Femur (tissue), 1 donor: ENCODE measurements at regions not wholly inside any gene's neighbourhood (a gene's known extent, or its start where the extent isn't known, plus 50 kb on each side); places are given as distances from the start of the nearest gene placed in this dataset.
"Not testable (repeated sequence)": the region's sequence is repeated elsewhere in the genome, so short reads cannot be mapped to it uniquely, and the experiment has no call there.

Experiments
- DNase-seq: peaks from one replicate; pipeline ENCODE4 v3.0.0-alpha.2; 2017

DNA sequence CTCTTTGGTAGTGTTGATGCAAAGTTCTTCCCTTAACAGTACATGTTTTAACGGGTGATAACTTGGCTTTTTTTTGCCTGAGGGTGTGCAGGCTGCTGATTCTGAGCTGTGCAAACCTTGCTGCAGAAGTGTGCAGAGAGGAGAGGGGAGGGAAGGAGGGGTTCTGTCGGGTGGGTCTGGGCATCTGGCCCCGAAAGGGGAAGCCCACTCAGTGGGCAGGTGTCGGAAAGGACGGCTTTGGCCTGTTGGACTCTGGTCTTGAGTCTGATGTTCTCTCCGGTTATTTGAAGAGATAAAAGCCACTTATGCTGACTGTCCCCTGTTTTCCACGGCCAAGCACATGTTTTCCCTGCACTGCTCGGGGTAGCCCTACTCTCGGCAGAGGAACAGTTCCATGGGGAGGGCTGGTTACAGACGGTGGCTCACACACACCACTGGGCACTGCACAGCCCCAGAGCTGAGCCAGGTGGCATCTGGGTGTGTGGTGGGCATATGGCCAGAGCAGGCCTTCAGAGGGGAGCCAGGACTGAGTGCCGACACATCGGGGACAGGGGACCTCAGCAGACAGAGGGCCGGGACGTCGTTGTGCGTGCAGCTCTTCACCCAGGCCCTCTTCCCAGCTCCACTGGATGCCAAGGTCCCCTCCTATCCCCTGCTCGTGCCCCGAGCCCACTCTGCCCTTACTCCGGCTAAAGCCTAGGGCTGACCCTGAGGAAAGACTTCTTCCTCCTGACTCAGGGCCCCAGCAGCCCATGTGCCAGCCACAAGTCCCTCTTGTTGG lies 93.2 kb downstream of the TEX29 start:
- no peak for DNase-seq

DNA sequence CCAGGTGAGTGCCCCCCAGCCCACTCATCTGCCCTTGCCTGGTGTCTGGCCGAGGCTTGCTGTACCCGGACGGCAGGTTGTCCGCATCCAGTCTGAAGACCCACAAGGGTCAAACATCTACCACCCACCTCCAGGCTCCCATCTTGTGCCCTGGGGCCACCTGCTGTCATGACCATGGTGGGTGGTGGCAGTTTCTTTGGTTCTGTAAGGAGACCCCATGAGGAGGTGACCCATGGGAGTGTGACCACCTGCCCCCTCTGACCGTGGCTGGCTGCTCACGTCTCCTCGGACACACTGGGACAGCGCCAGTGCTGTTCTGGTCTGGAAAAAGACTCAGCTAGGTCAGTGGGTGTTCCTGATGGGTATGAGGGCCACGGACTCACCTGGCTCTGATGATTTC lies 93.9 kb downstream of the TEX29 start:
- DNase-seq = no peak

DNA sequence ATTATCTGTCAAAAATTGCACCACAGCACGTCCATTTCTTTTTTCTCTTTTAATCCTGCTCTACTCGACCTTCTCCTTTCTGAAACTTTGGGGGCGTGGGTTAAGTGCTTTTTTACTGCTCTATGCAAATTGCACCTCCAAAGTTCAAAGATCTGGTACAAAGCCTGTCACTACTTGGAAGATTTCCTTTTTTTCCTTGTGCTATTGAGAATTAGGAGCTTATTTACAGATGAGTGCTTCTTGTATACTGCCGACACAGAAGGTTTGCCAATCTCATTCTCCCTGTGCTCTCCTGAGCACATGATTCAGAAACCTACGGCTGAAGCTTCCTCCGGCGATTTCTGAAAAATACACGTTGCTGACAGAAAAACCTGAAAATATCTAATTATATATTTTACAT lies 94.8 kb downstream of the TEX29 start:
- DNase-seq = no peak

DNA sequence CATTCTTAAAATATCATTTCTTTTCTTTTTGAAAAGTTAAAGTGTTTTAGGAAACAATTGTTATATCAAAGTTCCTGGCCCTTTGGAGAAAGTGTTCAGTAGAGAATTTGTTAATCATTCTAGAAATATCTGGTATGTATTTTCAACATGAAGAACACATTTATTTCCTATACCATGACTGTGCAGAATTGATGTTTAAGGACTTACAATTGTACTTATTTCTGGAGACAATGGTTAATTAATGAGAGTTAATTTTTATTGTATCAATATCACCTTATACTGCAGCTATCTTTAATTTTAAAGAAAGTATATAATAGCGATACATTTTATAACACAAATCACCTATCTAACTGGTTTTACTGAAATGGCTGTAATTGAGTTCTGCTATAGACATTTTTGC lies 95.3 kb downstream of the TEX29 start:
- no peak for DNase-seq

DNA sequence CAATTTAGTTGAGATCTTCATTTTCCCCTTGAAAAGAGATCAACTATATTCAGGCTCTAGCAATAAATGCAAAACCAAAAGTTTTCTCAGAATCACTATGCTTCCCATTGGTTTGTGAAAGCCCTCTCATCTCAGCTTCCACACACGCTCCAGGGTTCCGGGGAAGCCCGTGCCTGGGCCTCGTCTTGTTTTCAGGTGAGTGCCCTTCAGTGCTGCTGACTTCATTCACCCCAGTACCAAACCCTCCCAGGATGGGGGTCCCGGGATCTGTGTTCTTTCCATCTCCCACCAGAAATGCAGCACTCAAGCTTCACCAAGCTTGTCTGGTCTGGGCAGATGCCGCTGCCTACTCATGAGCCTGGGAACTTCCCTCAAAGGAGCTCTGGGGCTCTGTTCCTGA lies 97.7 kb downstream of the TEX29 start:
- DNase-seq = no peak

DNA sequence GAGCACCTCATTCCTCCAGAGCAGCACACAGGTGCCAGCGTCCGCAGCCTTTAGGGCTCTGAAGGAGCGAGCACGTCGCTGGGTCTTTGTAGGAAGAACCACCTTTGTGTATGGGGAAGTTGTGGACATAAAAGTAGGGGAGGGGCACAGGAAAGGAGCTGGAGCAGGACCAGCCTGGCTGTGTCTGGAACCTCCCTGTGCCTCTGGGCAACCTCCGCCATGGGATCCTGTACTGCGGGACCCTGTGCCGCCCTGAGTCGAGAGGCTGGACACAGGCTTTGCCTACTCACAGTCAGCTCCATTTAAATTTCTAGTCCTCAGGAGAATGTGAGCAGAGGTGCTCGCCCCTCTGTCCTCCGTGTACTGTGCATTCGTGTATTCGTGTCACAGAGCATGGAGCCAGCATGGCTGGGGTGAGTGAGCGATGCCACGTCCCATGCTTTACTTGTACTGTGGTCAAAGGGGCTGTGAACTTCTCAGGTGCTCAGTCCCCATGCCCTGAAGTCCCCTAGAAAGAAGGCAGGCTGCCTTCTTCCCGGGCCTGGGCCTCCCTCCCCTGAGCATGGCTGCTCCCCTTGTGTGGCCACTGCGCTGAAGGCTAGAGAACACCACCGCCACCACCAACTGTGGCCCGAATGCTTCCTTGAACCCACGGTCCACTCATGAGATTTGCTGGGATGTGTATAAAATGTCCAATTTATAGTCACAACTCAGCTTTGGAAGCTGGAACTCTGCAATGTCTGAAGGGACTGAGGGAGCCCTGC lies 99.9 kb downstream of the TEX29 start:
- DNase-seq = no peak

DNA sequence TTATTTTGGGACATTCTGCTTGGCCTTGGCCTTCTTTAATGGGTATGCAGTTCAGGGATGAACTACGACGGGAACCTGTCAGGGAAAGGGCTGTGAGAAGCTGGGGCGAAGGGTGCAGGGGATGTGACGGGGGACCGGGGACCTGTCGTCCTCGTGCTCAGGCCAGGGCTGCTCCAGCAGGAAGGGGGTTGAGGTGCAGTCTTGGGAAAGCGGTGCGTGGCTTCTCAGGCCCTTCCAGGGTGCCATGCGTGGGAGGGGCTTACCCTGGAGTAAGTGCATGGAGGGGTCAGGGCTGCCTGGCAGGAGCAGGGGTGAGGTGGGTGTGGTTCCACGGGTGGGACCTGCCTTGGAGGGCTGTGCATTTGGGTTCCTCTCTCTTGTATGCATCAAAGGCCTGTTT lies 100.8 kb downstream of the TEX29 start:
- DNase-seq = no peak

DNA sequence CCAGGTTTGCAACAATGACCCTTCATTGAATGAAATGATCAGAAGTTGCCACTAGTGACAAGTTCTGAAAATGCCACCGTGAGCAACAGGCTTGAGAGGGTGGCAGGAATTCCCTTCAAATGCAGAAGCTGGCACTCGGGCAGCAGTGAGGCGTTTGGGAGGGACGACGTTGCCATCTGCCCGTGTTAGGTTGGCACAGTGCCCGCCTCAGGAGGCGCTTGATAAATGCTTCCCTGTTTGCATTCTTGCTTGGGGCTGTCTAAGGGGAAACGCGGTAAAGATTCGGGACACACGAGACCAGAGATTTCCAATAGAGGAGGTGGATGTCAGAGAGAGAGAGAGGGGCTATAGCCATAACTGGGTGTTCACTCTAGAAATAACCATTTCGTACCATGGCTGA lies 101.9 kb downstream of the TEX29 start:
- no peak for DNase-seq

DNA sequence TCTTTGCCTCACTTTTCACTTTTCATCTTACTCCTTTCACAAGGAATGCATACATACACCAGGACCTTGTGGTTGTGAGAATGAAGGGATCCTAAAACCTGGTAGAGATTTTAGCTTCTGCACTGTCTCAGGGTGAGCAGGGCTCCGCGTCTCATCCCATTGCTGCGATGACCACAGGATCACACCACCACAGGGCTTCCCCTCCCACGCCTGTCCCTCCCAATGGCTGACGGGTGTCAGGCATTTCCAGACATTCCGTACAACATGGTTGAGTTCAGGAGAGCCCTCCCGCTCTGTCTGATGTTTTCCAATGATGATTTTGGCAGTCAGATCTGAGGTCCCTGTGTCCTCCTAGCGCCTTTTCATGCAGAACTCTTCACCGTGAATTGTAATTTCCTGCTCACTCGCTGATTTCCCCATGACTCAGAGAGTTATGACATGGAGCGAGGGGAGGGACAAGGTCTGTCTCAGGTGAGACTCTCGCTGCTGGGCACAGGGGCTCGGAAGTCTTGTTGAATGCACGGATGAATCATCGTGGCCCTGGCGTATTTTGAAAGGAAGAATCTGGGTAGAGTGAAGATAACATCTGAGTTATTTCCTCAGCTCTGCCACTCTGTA lies 102.8 kb downstream of the TEX29 start:
- no peak for DNase-seq

DNA sequence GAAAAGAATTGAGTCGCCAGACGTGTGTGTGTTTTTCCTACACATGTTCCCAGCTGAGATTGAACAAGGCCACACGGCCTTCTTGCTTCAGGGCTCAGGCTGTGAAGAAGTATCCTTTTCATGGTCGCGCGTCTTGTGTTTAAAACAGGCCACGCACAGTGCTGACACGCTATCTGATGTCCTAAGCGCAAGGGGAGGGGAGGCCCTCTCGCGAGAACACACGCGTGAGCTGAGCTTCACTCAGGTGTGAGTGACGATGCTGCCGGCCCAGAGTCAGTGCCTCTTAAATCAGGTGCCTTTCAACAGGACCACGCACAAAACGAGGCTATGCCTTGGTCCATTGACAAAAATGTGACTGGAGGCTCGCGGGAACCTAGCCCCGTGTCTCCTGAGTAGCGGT lies 103.7 kb downstream of the TEX29 start:
- DNase-seq = no peak

DNA sequence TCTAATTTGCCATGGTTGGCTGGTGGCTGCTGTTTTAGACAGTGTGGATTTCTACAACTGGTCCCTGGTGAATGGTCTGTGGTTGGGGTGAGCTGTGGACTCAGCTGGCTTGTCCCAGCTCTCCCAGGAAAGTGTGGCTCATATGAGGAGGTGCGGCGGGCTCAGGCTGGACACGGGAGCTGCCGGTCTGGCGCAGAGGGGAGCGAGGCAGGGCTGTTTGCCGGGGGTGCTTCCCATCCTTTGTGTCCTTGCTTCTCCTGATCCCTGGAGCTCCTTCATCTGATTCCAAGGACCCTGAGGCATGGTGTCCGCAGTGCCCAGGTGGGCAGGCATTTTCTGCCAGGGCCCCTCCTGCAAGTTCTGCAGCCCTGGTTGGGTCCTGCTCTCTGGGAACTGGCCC lies 104.9 kb downstream of the TEX29 start:
- no peak for DNase-seq

DNA sequence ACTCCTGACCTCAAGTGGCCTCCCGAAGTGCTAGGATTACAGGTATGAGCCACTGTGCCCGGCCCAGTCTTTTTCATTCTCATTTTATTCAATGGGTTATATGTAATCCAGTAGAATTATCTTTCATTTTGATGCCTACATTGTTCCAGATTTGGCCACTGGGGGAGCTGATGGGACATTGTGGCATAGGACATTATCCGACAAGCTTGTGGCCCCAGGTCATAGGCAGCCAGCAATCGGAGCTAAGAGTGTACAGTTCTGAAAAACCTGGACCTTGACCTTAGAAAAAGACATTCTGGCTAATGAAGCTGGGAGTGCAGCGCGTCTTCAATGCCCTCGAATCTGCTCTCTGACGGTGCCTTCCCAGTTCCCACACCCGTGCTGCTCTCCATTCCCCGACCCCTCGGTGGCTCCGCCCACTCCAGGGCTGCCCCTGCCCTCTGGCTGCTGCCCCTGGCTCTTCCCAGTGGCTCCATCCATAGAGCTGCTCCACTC lies 108.7 kb downstream of the TEX29 start:
- DNase-seq = no peak

DNA sequence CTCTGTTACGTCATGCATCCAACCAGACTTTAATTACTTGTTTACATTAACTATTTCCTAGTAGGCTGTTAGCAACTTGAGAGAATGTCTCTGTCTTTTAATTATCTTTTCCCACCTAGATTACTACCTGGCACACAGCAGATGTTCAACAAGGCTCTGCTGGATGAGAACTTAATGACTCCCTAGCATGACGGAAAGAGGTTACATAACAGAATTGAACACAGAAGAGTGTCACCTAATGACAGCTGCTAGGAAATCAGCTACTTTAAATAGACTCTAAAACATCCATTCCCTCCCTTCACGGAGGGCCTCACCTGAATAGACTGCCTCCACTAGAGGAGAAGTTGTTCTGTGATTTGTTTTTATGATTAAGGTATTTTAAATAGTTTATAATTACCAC lies 110.8 kb downstream of the TEX29 start:
- DNase-seq = no peak

DNA sequence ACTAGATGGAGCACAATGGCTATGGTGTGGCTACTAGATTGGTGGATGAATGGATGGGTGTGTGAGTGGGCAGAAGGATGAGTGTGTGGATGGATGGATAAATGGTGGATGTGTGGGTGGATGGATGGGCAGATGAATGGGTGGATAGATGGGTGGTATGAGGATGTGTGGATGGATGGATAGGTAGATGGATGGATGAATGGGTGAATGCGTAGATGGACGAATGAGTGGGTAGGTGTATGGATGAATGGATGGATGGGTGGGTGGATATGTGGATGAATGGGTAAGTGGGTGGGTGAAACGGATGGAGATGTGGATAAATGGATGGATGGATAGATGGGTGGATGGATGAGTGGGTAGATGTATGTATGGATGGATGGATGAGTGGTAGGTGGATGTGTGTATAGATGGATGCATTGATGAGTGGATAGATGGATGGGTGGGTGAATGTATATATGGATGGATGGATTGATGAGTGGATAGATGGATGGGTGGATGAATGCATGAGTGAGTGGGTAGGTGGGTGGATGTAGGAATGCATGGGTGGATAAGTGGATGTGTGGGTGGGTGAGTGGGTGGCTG lies 114.2 kb downstream of the TEX29 start:
- DNase-seq = no peak

DNA sequence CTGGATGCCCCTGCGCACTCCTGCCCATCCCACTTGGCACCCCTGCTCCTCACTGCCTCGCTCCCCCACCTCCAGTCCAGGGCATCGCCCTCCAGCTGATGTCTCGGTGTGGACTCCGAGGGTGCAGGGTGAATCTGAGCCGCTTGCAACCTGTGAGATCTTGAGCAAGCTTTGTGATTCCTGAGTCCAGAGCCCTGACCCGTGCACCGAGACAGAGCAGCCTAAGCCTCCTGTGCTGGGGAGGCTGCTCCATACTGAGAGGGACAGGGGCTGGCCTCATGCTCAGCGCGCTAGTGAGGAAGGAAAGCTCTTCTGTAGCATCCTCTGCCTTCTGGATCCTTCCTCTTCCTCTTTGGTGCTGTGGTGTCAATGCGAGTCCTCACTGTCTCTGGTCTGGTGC lies 116.0 kb downstream of the TEX29 start:
- DNase-seq = no peak

DNA sequence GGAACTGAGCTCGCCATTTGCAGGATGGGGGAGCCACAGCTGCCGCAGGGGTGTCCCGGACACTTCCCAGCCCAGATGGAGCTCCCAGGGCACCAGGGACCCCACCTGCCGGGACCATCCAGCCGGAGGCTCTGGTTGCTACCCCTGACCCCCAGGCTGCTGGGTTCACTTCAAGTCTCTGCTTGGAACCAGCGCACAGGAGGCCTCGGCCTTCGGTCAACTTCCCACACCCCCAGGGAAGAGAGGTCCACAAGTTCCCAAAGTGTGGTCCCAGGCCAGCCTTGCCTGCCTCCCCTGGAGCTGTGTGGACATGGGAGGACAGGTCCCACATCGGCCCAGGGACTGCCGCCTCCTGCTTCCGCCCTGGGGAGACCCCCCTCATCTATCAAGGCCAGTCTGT lies 117.0 kb downstream of the TEX29 start:
- DNase-seq = no peak

DNA sequence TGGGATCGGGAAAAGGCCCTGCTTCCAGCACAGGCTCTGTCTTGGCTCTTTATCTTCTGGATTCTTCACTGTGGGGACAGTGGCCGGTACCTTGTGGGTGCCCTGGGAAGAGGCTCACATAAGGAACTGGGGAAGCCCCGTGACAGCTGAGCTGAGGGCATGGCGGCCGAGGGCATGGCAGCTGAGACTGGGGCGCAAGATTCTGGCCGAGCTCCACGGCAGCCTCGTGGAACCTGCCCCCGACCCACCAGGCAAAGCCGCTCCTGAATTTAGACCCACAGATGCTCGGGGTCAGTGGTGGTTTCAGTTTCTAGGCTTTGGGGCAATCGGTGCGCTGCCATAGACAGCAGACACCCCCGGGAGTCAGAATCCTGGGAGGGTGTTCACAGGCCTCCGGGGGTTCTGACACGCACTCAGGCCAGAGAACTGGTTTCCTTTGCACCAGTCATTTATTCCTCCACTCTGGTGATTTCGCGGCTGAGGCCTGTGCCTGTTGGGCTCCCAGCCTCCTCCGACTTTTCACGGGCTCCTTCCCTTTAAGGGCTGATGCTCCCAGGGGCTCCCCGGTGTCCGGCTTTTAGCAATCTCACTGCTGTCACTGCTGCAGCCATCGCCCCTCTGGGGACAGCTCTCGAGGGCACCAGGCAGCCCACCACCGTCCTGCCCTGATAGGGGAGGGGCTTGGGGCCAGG lies 117.6 kb downstream of the TEX29 start:
- DNase-seq = no peak

DNA sequence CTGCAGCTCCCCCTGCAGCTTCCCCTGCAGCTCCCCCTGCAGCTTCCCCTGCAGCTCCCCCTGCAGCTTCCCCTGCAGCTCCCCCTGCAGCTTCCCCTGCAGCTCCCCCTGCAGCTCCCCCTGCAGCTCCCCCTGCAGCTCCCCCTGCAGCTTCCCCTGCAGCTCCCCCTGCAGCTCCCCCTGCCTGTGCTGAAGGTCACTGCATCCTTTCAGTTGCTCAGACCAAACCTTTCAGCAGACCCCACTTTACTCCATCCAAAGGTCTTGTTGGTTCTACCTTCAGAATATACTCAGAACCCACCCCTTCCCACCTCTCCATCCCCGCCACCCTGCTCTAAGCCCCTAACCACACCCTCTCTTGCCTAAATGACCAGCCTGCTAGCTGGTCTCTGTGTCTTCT lies 120.0 kb downstream of the TEX29 start:
- DNase-seq = not testable (repeated sequence)

DNA sequence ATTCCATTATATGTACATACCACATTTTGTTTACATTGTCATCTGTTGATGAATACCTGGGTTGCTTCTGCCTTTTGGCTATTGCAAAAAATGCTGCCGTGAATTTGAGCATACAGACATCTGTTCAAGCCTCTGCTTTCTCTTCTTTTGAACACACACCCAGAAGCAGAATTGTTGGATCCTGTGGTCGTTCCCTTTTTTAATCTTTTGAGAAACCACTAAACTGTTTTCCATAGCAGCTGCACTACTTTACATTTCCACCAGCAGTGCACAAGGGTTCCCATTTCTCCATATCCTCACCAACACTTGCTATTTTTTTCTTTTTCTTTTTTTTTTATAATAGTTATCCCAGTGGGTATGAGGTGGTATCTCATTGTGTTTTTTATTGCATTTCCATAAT lies 123.5 kb downstream of the TEX29 start:
- no peak for DNase-seq

DNA sequence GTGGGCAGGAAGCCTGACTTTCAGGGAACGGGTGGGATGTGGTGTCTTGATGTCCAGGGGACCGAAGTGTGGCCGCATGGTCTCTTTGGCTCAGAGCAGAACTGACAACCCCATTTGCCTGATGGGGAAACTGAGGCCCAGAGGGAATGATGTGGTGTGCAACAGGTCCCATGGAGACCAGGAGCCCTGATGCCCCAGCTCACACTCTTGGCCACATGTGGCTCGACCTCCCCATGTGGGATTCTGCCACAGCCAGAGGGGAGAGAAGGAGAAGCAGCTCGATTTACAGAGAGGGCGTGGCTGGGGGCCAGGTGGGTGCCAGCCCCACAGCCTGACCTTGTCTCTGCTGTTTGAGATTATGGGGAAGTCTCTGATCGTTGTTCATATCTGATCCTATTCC lies 128.1 kb downstream of the TEX29 start:
- no peak for DNase-seq

DNA sequence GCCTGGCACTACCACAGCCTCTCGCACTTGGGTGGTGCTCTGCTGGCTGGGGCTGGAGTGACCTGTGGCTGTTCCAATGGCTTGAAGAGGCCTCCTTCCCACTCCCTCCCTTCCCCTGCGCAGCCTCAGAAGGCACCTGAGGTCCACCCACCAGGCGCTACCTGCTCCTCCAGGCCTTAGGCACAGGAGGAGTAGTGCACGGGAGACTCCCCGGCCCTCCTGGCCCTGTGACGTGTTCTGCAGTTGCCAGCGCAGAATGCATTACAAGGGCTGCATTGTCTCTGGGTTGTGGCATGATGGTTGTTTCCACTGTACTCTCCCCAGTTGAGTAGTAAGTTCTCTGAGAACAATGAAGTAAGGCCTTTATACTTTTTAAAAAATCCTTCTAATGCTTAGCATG lies 128.6 kb downstream of the TEX29 start:
- no peak for DNase-seq

DNA sequence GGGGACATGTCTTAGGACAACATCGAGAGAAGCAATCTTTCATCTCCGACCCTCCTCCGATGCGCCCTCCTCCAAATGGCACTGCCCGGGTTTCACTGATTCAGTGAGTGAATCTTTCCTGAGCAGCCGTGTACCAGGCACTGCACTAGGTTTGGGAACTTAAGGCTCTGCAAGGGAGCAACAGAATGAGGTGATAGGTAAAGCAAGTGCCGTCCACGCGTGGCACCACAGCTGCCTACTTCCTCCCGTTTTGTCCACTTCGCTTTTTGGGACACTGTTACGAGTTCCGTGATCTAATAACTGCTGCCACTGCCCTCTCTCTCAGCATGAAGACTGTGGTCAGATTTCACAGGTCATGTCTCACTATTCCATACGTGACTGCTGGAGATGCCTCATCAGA lies 131.0 kb downstream of the TEX29 start:
- no peak for DNase-seq
